SK-N-SH treated with all-trans-retinoic acid at 6 μM for 48 hours (cell line): ENCODE measurements at regions not wholly inside any gene's neighbourhood (a gene's known extent, or its start where the extent isn't known, plus 50 kb on each side); places are given as distances from the start of the nearest gene placed in this dataset.

Source experiments
- ATAC-seq: fragments of 200-7000 bp; cut with Tn5 transposase; 3 replicates; pipeline ENCODE4 v1.9.1; 2020; ENCODE audit warnings: mild to moderate bottlenecking, moderate library complexity
- ARNTL ChIP-seq: fragments of 450-650 bp; formaldehyde crosslinking; IDR thresholded peaks from 2 replicates; pipeline ENCODE4 v1.5.0; 2020; ENCODE audit warnings: low read depth, mild to moderate bottlenecking, moderate library complexity, borderline replicate concordance
- CSDC2 ChIP-seq: fragments of 250-450 bp; sonication (Bioruptor Pico); IDR thresholded peaks from 2 replicates; pipeline ENCODE4 v1.5.0; 2020; ENCODE audit warnings: mild to moderate bottlenecking, moderate library complexity
- ESRRG ChIP-seq: fragments of 250-450 bp; sonication (Bioruptor Pico); IDR thresholded peaks from 2 replicates; pipeline ENCODE4 v1.6.1; 2021; ENCODE audit warnings: mild to moderate bottlenecking
- GLIS3 ChIP-seq: fragments of 250-450 bp; sonication (Bioruptor Pico); IDR thresholded peaks from 2 replicates; pipeline ENCODE4 v1.5.0; 2020; ENCODE audit warnings: mild to moderate bottlenecking, moderate library complexity
- ISL1 ChIP-seq: fragments of 250-450 bp; sonication (Bioruptor Pico); IDR thresholded peaks from 2 replicates; pipeline ENCODE4 v2.1.2; 2022; ENCODE audit warnings: mild to moderate bottlenecking, moderate library complexity
- OSR1 ChIP-seq: fragments of 250-450 bp; sonication (Bioruptor Pico); IDR thresholded peaks from 2 replicates; pipeline ENCODE4 v1.8.0; 2022; ENCODE audit warnings: moderate library complexity, mild to moderate bottlenecking, inconsistent platforms
- PATZ1 ChIP-seq: fragments of 250-450 bp; sonication (Bioruptor Pico); IDR thresholded peaks from 2 replicates; pipeline ENCODE4 v1.8.0; 2020; ENCODE audit warnings: mild to moderate bottlenecking, moderate library complexity, borderline replicate concordance
- POU6F1 ChIP-seq: fragments of 250-450 bp; sonication (Bioruptor Pico); IDR thresholded peaks from 2 replicates; pipeline ENCODE4 v1.8.0; 2021; ENCODE audit warnings: low read depth, mild to moderate bottlenecking, moderate library complexity, borderline replicate concordance
- RARB ChIP-seq: fragments of 250-450 bp; sonication (Bioruptor Pico); IDR thresholded peaks from 2 replicates; pipeline ENCODE4 v1.8.0; 2021; ENCODE audit warnings: mild to moderate bottlenecking, moderate library complexity
- SNAI2 ChIP-seq: fragments of 250-450 bp; sonication (Bioruptor Pico); IDR thresholded peaks from 2 replicates; pipeline ENCODE4 v1.5.0; 2020; ENCODE audit warnings: mild to moderate bottlenecking, moderate library complexity
- TCF4 ChIP-seq: fragments of 250-450 bp; sonication (Bioruptor Pico); IDR thresholded peaks from 2 replicates; pipeline ENCODE4 v1.8.0; 2021; ENCODE audit warnings: mild to moderate bottlenecking, moderate library complexity, borderline replicate concordance
- TOX ChIP-seq: fragments of 250-450 bp; sonication (Bioruptor Pico); IDR thresholded peaks from 2 replicates; pipeline ENCODE4 v1.8.0; 2021; ENCODE audit warnings: mild to moderate bottlenecking, moderate library complexity, borderline replicate concordance
- ZC3H10 ChIP-seq: fragments of 250-450 bp; sonication (Bioruptor Pico); IDR thresholded peaks from 2 replicates; pipeline ENCODE4 v1.5.1; 2021; ENCODE audit warnings: mild to moderate bottlenecking, moderate library complexity
- ZFP3 ChIP-seq: fragments of 250-450 bp; sonication (Bioruptor Pico); IDR thresholded peaks from 2 replicates; pipeline ENCODE4 v1.5.0; 2020; ENCODE audit warnings: mild to moderate bottlenecking, moderate library complexity
- ZFP30 ChIP-seq: fragments of 450-650 bp; formaldehyde crosslinking; IDR thresholded peaks from 2 replicates; pipeline ENCODE4 v1.5.0; 2022; ENCODE audit warnings: mild to moderate bottlenecking, moderate library complexity
- ZNF8 ChIP-seq: fragments of 450-650 bp; formaldehyde crosslinking; IDR thresholded peaks from 2 replicates; pipeline ENCODE4 v1.5.0; 2020; ENCODE audit warnings: mild to moderate bottlenecking, moderate library complexity
- TF ChIP-seq, protein P1 (sequence below): fragments of 250-450 bp; sonication (Bioruptor Pico); IDR thresholded peaks from 2 replicates; pipeline ENCODE4 v1.5.1; 2020; ENCODE audit warnings: low read depth, mild to moderate bottlenecking, moderate library complexity
- TF ChIP-seq, protein P2 (sequence below): fragments of 250-450 bp; sonication (Bioruptor Pico); IDR thresholded peaks from 2 replicates; pipeline ENCODE4 v1.5.0; 2020; ENCODE audit warnings: mild to moderate bottlenecking, moderate library complexity

- TF ChIP-seq, protein P1, sequence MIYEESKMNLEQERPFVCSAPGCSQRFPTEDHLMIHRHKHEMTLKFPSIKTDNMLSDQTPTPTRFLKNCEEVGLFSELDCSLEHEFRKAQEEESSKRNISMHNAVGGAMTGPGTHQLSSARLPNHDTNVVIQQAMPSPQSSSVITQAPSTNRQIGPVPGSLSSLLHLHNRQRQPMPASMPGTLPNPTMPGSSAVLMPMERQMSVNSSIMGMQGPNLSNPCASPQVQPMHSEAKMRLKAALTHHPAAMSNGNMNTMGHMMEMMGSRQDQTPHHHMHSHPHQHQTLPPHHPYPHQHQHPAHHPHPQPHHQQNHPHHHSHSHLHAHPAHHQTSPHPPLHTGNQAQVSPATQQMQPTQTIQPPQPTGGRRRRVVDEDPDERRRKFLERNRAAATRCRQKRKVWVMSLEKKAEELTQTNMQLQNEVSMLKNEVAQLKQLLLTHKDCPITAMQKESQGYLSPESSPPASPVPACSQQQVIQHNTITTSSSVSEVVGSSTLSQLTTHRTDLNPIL (CRISPR knock-in tag) = no peak
- TF ChIP-seq ARNTL (no peak), ZFP30 (no peak)
- TF ChIP-seq, protein P2, sequence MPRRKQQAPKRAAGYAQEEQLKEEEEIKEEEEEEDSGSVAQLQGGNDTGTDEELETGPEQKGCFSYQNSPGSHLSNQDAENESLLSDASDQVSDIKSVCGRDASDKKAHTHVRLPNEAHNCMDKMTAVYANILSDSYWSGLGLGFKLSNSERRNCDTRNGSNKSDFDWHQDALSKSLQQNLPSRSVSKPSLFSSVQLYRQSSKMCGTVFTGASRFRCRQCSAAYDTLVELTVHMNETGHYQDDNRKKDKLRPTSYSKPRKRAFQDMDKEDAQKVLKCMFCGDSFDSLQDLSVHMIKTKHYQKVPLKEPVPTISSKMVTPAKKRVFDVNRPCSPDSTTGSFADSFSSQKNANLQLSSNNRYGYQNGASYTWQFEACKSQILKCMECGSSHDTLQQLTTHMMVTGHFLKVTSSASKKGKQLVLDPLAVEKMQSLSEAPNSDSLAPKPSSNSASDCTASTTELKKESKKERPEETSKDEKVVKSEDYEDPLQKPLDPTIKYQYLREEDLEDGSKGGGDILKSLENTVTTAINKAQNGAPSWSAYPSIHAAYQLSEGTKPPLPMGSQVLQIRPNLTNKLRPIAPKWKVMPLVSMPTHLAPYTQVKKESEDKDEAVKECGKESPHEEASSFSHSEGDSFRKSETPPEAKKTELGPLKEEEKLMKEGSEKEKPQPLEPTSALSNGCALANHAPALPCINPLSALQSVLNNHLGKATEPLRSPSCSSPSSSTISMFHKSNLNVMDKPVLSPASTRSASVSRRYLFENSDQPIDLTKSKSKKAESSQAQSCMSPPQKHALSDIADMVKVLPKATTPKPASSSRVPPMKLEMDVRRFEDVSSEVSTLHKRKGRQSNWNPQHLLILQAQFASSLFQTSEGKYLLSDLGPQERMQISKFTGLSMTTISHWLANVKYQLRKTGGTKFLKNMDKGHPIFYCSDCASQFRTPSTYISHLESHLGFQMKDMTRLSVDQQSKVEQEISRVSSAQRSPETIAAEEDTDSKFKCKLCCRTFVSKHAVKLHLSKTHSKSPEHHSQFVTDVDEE (CRISPR knock-in tag) = no peak
Observed at GRCh38 chr2:120912101-120912985, 176.7 kb downstream of the GLI2 start (continued).

GRCh38 chr2:120913972-120914838 lies 178.5 kb downstream of the GLI2 start:
- TF ChIP-seq, protein P1 (CRISPR knock-in tag) = no peak
- TF ChIP-seq ZFP30 (no peak), GLIS3 (CRISPR knock-in tag) (no peak), TOX (no peak), ZFP3 (CRISPR knock-in tag) (no peak), ISL1 (CRISPR knock-in tag) (no peak), ZNF8 (no peak), OSR1 (no peak), SNAI2 (CRISPR knock-in tag) (no peak), CSDC2 (CRISPR knock-in tag) (no peak), POU6F1 (no peak), TCF4 (CRISPR knock-in tag) (no peak), RARB (no peak), ZC3H10 (CRISPR knock-in tag) (no peak), ARNTL (no peak), ESRRG (CRISPR knock-in tag) (no peak), PATZ1 (CRISPR knock-in tag) (no peak)
- TF ChIP-seq, protein P2 (CRISPR knock-in tag) = no peak
- no peak for ATAC-seq
